GM12878 (cell line): ENCODE measurements at regions not wholly inside any gene's neighbourhood (a gene's known extent, or its start where the extent isn't known, plus 50 kb on each side); places are given as distances from the start of the nearest gene placed in this dataset.

Source experiments
- ATAC-seq: fragments of 200-7000 bp; cut with Tn5 transposase; 3 replicates; pipeline ENCODE4 v1.9.1; 2020; ENCODE audit warnings: mild to moderate bottlenecking, moderate library complexity
- BruUV-seq: library from RNA; stranded (reverse); fragments of 400-500 nt; replicated peaks from 2 replicates; lab custom pipeline; 2021; lab: Mats Ljungman, UMichigan
- CTCF ChIA-PET: fragments of 300-600 bp; sonication (Branson Sonifier 250); formaldehyde crosslinking; extraction: SDS; loops from one replicate; lab custom pipeline; 2021; ENCODE audit warnings: inconsistent platforms; lab: Yijun Ruan, JAX
- POLR2A ChIA-PET: fragments of 350-600 bp; formaldehyde crosslinking; extraction: SDS; loops from one replicate; lab custom pipeline; 2021; ENCODE audit warnings: inconsistent platforms; lab: Charles Lee
- RAD21 ChIA-PET: fragments of 300-600 bp; sonication (Branson Sonifier 250); formaldehyde crosslinking; loops from one replicate; lab custom pipeline; 2023; ENCODE audit warnings: antibody characterized with exemption; ENCODE audit not compliant: unreplicated experiment; lab: Charles Lee
- SMC1A ChIA-PET: fragments of 300-600 bp; sonication (Branson Sonifier 250); formaldehyde crosslinking; loops from one replicate; lab custom pipeline; 2023; ENCODE audit not compliant: unreplicated experiment, uncharacterized antibody; lab: Charles Lee
- DNase-seq: peaks from one replicate; pipeline ENCODE4 v3.0.0-alpha.2; 2011; ENCODE audit warnings: low read depth, low spot score
- FAIRE-seq: peaks from 3 replicates; lab custom pipeline; 2011; peaks lifted over from hg19 to GRCh38; lab: Jason Lieb, UNC
- H2AFZ ChIP-seq: 2 replicates; pipeline ENCODE4 v1.6.0; 2011; ENCODE audit warnings: low read depth, low read length, control low read depth; ENCODE audit not compliant: control insufficient read depth
- H3K27ac ChIP-seq: 2 replicates; pipeline ENCODE4 v1.5.1; 2011; ENCODE audit warnings: control low read depth; ENCODE audit not compliant: control insufficient read depth, insufficient read depth
- H3K27me3 ChIP-seq, 2 experiments: replicated peaks in 1 of 2; 2 replicates each; pipeline versions ENCODE4 v1.6.0 to v1.6.1; 2011; ENCODE audit warnings: low read length in 1 of 2; ENCODE audit not compliant: control insufficient read depth in 2 of 2, insufficient read depth in 2 of 2
- H3K36me3 ChIP-seq, 2 experiments: 2 replicates each; pipeline ENCODE4 v1.5.1; 2011; ENCODE audit warnings: low read length in 1 of 2; ENCODE audit not compliant: control insufficient read depth in 2 of 2, insufficient read depth in 2 of 2
- H3K4me1 ChIP-seq: 2 replicates; pipeline ENCODE4 v1.6.1; 2011; ENCODE audit warnings: mild to moderate bottlenecking, low read length, moderate library complexity, mixed read lengths; ENCODE audit not compliant: control insufficient read depth, insufficient read depth
- H3K4me2 ChIP-seq: 2 replicates; pipeline ENCODE4 v1.6.0; 2011; ENCODE audit warnings: control low read depth; ENCODE audit not compliant: control insufficient read depth, insufficient read depth
- H3K4me3 ChIP-seq: fragments of 200-600 bp; sonication (generic); 2 replicates; pipeline ENCODE4 v1.5.1; 2016
- H3K79me2 ChIP-seq: 2 replicates; pipeline ENCODE4 v1.6.0; 2011; ENCODE audit warnings: low read length; ENCODE audit not compliant: control insufficient read depth, insufficient read depth
- H3K9ac ChIP-seq: 2 replicates; pipeline ENCODE4 v1.8.0; 2011; ENCODE audit warnings: low read length, control low read depth, mixed read lengths; ENCODE audit not compliant: control insufficient read depth, insufficient read depth
- H3K9me3 ChIP-seq: replicated peaks from 3 replicates; pipeline ENCODE4 v1.5.1; 2011; ENCODE audit warnings: mild to moderate bottlenecking, low read length; ENCODE audit not compliant: control insufficient read depth, insufficient read depth
- H4K20me1 ChIP-seq: 2 replicates; pipeline ENCODE4 v1.6.0; 2011; ENCODE audit not compliant: control insufficient read depth, insufficient read depth
- NFYB ChIP-seq: IDR thresholded peaks from 2 replicates; pipeline ENCODE4 v1.6.1; 2011; ENCODE audit warnings: low read depth, mild to moderate bottlenecking, low read length, improper control_type of control experiment, moderate library complexity; ENCODE audit not compliant: insufficient read depth
- NKRF ChIP-seq: fragments of 450-650 bp; conservative IDR thresholded peaks from 2 replicates; pipeline ENCODE4 v1.6.1; 2017; ENCODE audit warnings: mild to moderate bottlenecking, moderate library complexity
- RELA ChIP-seq: fragments of 450-650 bp; IDR thresholded peaks from 2 replicates; pipeline ENCODE4 v1.8.0; 2014; ENCODE audit warnings: borderline replicate concordance; ENCODE audit not compliant: partially characterized antibody
- ZNF274 ChIP-seq: IDR thresholded peaks from one replicate; pipeline ENCODE4 v1.8.0; 2011; ENCODE audit not compliant: insufficient read length, insufficient read depth
- WGBS: methylation state at CpG from one replicate; pipeline ENCODE4 v1.1.6; 2016; ENCODE audit warnings: low lambda C conversion rate; ENCODE audit not compliant: insufficient replicate concordance, insufficient coverage; ENCODE audit errors: missing lambda C conversion rate; 5-methylcytosine and 5-hydroxymethylcytosine counted together
- in situ Hi-C: fragments of 300-500 bp; cut with MboI; formaldehyde crosslinking; loops from 9 replicates; pipeline ENCODE4 v1.14.3; 2018; ENCODE audit warnings: mixed read lengths
- intact Hi-C: fragments of 100-400 bp; cut with micrococcal nuclease; formaldehyde crosslinking; loops from one replicate; pipeline ENCODE4 v1.14.2; 2022; ENCODE audit not compliant: unreplicated experiment

GRCh38 chr1:239255628-239256160 is 130.7 kb upstream of the CHRM3 start (continued):
- no peak for TF ChIP-seq NKRF
- TF ChIP-seq ZNF274, result no peak

DNA sequence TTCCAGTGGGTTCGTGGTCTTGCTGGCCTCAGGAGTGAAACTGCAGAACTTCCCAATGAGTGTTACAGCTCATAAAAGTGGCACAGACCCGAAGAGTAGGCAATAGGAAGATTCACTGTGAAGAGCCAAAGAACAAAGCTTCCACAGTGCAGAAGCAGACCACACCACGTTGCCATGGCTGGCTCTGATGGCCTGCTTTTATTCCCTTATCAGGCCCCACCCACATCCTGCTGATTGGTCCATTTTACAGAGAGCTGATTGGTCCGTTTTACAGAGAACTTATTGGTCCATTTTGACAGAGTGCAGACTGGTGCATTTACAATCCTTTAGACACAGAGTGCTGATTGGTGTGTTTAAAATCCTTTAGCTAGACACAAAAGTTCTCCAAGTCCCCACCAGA is 131.4 kb upstream of the CHRM3 start:
- Histone ChIP-seq H2AFZ (no peak overlapping the region), H3K27ac (no peak overlapping the region), H3K4me2 (no peak overlapping the region), H3K4me3 (no peak overlapping the region), H3K4me1 (no peaks in the 10 kb centered on the region), H3K36me3 (no peaks in the 10 kb centered on the region), H3K27me3 (no peaks in the 10 kb centered on the region), H3K9me3 (no peaks in the 10 kb centered on the region), H4K20me1 (no peaks in the 10 kb centered on the region), H3K9ac (no peak overlapping the region), H3K79me2 (no peaks in the 10 kb centered on the region)
- DNase-seq (no peak), ATAC-seq (no peak), FAIRE-seq (no peak)
- no TSS peak for BruUV-seq
- WGBS, result 0% methylated on average over 4 of the region's 4 CpGs
- RAD21 ChIA-PET, result no interaction called here
- intact Hi-C loops (no loop called here), in situ Hi-C loops (no loop called here)
- TF ChIP-seq RELA (no peak), NFYB (peak; percentile 54; the same call in 1 of the 2 replicates)
- CTCF ChIA-PET, result no interaction called here
- POLR2A ChIA-PET, result no interaction called here
- SMC1A ChIA-PET, result no interaction called here
